ENCODE measurements at regions not wholly inside any gene's neighbourhood (a gene's known extent, or its start where the extent isn't known, plus 50 kb on each side); places are given as distances from the start of the nearest gene placed in this dataset.
"Not testable (repeated sequence)": the region's sequence is repeated elsewhere in the genome, so short reads cannot be mapped to it uniquely, and the experiment has no call there.

GRCh38 chr18:62647179-62647578, 68.2 kb upstream of the PHLPP1 start:
- Histone ChIP-seq H3K9me3 (no peaks in the 10 kb centered on the region), H3K27me3 (replicated peaks; ENCODE audit: control insufficient read depth, insufficient read depth, low read length) (no peaks in the 10 kb centered on the region), H3K36me3 (ENCODE audit: control insufficient read depth, insufficient read depth, low read length) (no peaks in the 10 kb centered on the region), H3K4me1 (no peaks in the 10 kb centered on the region), H3K4me3 (ENCODE audit: low read depth, low read length) (no peak overlapping the region)
- peaks cover 3% of the 10 kb centered on the region for H3K27me3 Mint-ChIP-seq (ENCODE audit: insufficient read depth, unreplicated experiment)
- H3K4me3 Mint-ChIP-seq (ENCODE audit: unreplicated experiment) = no peak overlapping the region
- H3K27ac Mint-ChIP-seq (ENCODE audit: unreplicated experiment) = no peak overlapping the region
- POLR2A ChIA-PET = no interaction called here
- intact Hi-C loops (cut with micrococcal nuclease; ENCODE audit: unreplicated experiment) = no loop called here
- no peaks in the 10 kb centered on the region for H3K9me3 Mint-ChIP-seq (ENCODE audit: unreplicated experiment)
- no peak for DNase-seq
- no peaks in the 10 kb centered on the region for H3K4me1 Mint-ChIP-seq (ENCODE audit: low read depth, unreplicated experiment)
- H3K36me3 Mint-ChIP-seq (ENCODE audit: insufficient read depth, unreplicated experiment) = no peaks in the 10 kb centered on the region
- BruUV-seq (replicated peaks) = no TSS peak
- no peak for TF ChIP-seq CTCF (IDR thresholded peaks at IDR 0.05; ENCODE audit: insufficient read depth in 1 of 2, low read depth in 1 of 2, low read length in 1 of 2, severe bottlenecking in 1 of 2, unreplicated experiment in 1 of 2)
- CTCF ChIA-PET = no interaction called here

- Histone ChIP-seq H3K27me3 (replicated peaks; ENCODE audit: control insufficient read depth, insufficient read depth, low read length) (no peaks in the 10 kb centered on the region), H3K4me1 (no peaks in the 10 kb centered on the region), H3K9me3 (no peaks in the 10 kb centered on the region), H3K4me3 (ENCODE audit: low read depth, low read length) (no peak overlapping the region), H3K36me3 (ENCODE audit: control insufficient read depth, insufficient read depth, low read length) (no peaks in the 10 kb centered on the region)
- TF ChIP-seq CTCF (IDR thresholded peaks at IDR 0.05; ENCODE audit: insufficient read depth in 1 of 2, low read depth in 1 of 2, low read length in 1 of 2, severe bottlenecking in 1 of 2, unreplicated experiment in 1 of 2) = no peak
- H3K36me3 Mint-ChIP-seq (ENCODE audit: insufficient read depth, unreplicated experiment) = no peaks in the 10 kb centered on the region
- no peak overlapping the region for H3K27ac Mint-ChIP-seq (ENCODE audit: unreplicated experiment)
- H3K4me3 Mint-ChIP-seq (ENCODE audit: unreplicated experiment) = no peak overlapping the region
- H3K4me1 Mint-ChIP-seq (ENCODE audit: low read depth, unreplicated experiment) = no peaks in the 10 kb centered on the region
- CTCF ChIA-PET = no interaction called here
- intact Hi-C loops (cut with micrococcal nuclease; ENCODE audit: unreplicated experiment) = no loop called here
- no peaks in the 10 kb centered on the region for H3K9me3 Mint-ChIP-seq (ENCODE audit: unreplicated experiment)
- no TSS peak for BruUV-seq (replicated peaks)
- POLR2A ChIA-PET = no interaction called here
- DNase-seq = no peak
- peaks cover 3% of the 10 kb centered on the region for H3K27me3 Mint-ChIP-seq (ENCODE audit: insufficient read depth, unreplicated experiment)
Observed at GRCh38 chr18:62648045-62648678, 67.2 kb upstream of the PHLPP1 start.

- BruUV-seq (replicated peaks) = no TSS peak
- Histone ChIP-seq H3K36me3 (ENCODE audit: control insufficient read depth, insufficient read depth, low read length) (no peaks in the 10 kb centered on the region), H3K4me3 (ENCODE audit: low read depth, low read length) (no peak overlapping the region), H3K4me1 (no peaks in the 10 kb centered on the region), H3K9me3 (no peaks in the 10 kb centered on the region), H3K27me3 (replicated peaks; ENCODE audit: control insufficient read depth, insufficient read depth, low read length) (no peaks in the 10 kb centered on the region)
- Mint-ChIP-seq H3K4me3 (ENCODE audit: unreplicated experiment) (no peak overlapping the region), H3K27me3 (ENCODE audit: insufficient read depth, unreplicated experiment) (peaks cover 3% of the 10 kb centered on the region), H3K9me3 (ENCODE audit: unreplicated experiment) (no peaks in the 10 kb centered on the region), H3K27ac (ENCODE audit: unreplicated experiment) (no peak overlapping the region), H3K36me3 (ENCODE audit: insufficient read depth, unreplicated experiment) (no peaks in the 10 kb centered on the region), H3K4me1 (ENCODE audit: low read depth, unreplicated experiment) (no peaks in the 10 kb centered on the region)
- POLR2A ChIA-PET = no interaction called here
- TF ChIP-seq CTCF (IDR thresholded peaks at IDR 0.05; ENCODE audit: insufficient read depth in 1 of 2, low read depth in 1 of 2, low read length in 1 of 2, severe bottlenecking in 1 of 2, unreplicated experiment in 1 of 2) = no peak
- DNase-seq = no peak
- CTCF ChIA-PET = no interaction called here
- intact Hi-C loops (cut with micrococcal nuclease; ENCODE audit: unreplicated experiment) = no loop called here
Observed at GRCh38 chr18:62651276-62652056, 63.9 kb upstream of the PHLPP1 start.

- H3K36me3 ChIP-seq (ENCODE audit: control insufficient read depth, insufficient read depth, low read length); DNase-seq; H3K4me3 ChIP-seq (ENCODE audit: low read depth, low read length); H3K4me1 Mint-ChIP-seq (ENCODE audit: low read depth, unreplicated experiment); H3K27ac Mint-ChIP-seq (ENCODE audit: unreplicated experiment); CTCF ChIA-PET; H3K27me3 ChIP-seq (replicated peaks; ENCODE audit: control insufficient read depth, insufficient read depth, low read length); H3K4me1 ChIP-seq; H3K4me3 Mint-ChIP-seq (ENCODE audit: unreplicated experiment); intact Hi-C loops (cut with micrococcal nuclease; ENCODE audit: unreplicated experiment); H3K9me3 ChIP-seq; H3K27me3 Mint-ChIP-seq (ENCODE audit: insufficient read depth, unreplicated experiment); POLR2A ChIA-PET; BruUV-seq (replicated peaks); H3K36me3 Mint-ChIP-seq (ENCODE audit: insufficient read depth, unreplicated experiment); H3K9me3 Mint-ChIP-seq (ENCODE audit: unreplicated experiment): not testable (repeated sequence)
Observed at GRCh38 chr18:62652057-62652629, 63.2 kb upstream of the PHLPP1 start.

All from Caco-2 (cell line).